HG02763 (cell line): ENCODE measurements at regions not wholly inside any gene's neighbourhood (a gene's known extent, or its start where the extent isn't known, plus 50 kb on each side); places are given as distances from the start of the nearest gene placed in this dataset.

Source experiments
- ATAC-seq: cut with Tn5 transposase; IDR thresholded peaks from one replicate; pipeline ENCODE4 v1.9.1; 2021; ENCODE audit warnings: mild to moderate bottlenecking, moderate library complexity; ENCODE audit not compliant: unreplicated experiment

DNA sequence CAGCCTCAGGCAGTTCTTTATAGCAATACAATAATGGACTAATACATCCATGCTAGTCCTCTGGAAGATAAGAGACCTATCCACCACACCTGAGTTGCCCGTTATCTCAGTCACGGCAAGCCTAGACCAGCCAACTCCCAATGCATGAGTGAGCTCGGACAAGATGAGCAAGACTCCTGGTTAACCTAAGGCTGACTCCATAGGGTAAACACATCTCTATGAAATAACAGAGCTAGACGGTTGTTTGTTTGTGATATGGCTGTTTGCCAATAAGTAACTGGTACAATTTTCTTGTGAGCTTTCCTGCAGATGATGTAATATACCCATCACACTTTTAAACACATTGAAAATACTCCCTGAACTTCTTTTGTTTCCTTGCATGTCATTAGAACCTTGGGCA lies 70.6 kb upstream of the PHACTR1 start:
- ATAC-seq, result no peak

- no peak for ATAC-seq
These were observed 68.4 kb upstream of the PHACTR1 start for GRCh38 chr6:12648171-12648570.

GRCh38 chr6:12649325-12649724 lies 67.2 kb upstream of the PHACTR1 start:
- ATAC-seq, result no peak

DNA sequence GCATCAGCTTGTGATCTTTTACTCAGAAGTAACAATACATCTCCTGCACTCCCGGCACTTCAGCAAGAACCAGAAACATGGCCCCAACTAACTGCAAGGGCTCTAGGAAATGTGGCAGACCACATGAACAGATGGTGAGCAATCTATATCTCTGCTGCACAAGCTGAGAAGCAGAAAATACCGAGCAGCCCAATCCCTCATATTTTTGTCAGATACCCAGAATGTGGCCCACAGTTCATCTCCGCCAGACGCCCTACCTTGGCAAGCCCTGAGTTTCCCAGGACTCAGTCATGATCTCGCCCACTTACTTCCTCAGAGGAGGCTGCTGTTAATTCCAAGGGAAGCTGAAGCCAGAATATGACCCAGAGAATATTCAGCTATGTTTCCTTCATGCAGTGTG lies 63.1 kb upstream of the PHACTR1 start:
- no peak for ATAC-seq

- ATAC-seq, result no peak
These were observed 62.5 kb upstream of the PHACTR1 start for GRCh38 chr6:12654107-12654506.

DNA sequence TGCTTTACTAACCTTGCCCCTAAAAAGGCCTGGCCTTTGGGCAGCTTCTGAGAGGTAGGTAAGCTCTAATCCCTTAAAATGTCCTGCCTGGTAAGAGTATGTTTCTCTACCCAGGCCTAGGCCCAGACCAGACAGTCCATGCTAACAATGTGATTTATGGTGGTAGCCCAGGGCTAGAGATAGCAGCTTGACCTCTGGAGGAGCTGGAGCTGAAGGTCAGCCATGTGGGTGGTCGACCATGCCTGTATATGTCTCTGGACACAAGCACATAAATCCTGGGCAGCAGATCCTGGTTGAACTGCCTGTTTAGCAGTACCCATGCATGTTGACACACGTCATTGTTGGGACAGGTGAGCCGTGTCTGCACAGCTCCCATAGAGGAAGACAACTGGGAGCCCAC lies 62.1 kb upstream of the PHACTR1 start:
- ATAC-seq, result no peak

GRCh38 chr6:12656906-12657305 lies 59.7 kb upstream of the PHACTR1 start:
- ATAC-seq, result no peak

GRCh38 chr6:12657884-12658283 lies 58.7 kb upstream of the PHACTR1 start:
- no peak for ATAC-seq

GRCh38 chr6:12661432-12662089 lies 55.0 kb upstream of the PHACTR1 start:
- no peak for ATAC-seq
